Islet of Langerhans (tissue), 1 donor: ENCODE measurements at regions not wholly inside any gene's neighbourhood (a gene's known extent, or its start where the extent isn't known, plus 50 kb on each side); places are given as distances from the start of the nearest gene placed in this dataset.

Experiments
- FAIRE-seq: peaks from one replicate; lab custom pipeline; 2011; peaks lifted over from hg19 to GRCh38; lab: Jason Lieb, UNC

DNA sequence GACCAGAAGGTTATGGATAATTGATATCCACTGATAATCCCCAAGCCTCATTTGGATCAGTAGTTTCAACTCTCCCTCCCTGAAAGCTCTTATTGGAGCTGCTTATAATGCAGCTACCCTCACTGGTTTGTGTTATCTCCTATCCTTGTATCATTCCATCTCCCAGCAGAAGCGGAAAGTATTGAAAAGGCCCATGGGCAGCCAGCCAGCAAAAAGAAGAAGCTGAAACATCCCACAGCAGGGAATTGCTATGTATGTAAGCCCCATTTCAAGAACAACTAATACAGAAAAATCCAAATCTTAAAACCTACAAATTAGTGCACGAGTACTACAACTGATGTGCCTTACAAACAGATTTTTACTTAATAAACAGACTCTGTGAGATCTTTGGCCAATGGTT is 269.0 kb upstream of the ECI2 start:
- no peak for FAIRE-seq

DNA sequence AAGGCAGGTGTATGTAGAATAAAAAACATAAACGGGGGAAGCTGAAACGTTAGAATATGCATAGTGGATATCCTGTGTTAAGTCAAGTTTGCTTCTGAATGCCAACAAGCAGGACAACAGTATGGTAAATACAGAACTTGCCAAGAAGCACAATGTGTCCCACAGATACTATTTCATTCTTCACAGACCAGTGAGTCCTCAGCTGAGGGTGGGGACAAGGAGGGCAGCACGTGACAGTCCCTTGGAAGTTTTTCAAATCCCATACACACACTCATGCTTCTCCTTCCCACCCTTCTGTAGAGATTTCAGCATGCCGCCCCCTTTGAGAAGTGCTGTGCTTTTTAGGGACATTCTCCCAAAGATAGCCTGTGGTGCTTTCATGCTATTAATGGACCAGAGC is 268.5 kb upstream of the ECI2 start:
- no peak for FAIRE-seq

DNA sequence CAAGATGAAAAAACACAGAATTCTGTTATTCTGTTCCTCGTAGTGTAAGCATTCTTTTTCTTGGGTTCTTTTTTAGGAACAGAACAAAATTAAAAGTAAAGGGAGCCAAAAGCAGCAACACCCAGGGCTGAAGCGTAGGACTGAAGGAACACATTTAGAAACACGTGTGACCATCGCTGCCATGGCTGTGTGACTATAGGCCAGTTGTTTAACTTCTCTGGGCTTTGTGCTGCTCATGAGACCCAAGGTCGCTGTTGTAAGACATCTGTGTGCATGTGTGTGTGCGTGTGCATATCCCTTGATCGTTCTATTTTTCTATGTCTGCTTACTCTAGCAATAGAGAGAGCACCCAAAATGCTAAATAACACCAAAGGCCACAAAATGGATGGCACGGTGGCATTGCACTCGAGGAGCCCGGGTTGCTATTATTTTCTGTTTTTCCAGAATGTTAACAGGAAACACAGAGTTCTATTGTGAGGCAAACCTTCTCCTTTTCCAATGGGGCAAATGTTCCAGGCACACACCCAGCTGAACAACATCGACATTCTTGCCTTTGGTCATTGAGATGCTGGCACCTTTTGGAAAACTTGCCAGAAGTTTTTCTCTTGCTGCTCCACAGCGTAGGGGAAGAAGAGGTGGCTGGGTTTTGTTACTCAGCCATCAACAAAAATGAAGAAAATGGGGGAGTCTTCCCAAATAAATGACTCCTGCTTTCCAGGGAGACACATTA is 267.8 kb upstream of the ECI2 start:
- no peak for FAIRE-seq

DNA sequence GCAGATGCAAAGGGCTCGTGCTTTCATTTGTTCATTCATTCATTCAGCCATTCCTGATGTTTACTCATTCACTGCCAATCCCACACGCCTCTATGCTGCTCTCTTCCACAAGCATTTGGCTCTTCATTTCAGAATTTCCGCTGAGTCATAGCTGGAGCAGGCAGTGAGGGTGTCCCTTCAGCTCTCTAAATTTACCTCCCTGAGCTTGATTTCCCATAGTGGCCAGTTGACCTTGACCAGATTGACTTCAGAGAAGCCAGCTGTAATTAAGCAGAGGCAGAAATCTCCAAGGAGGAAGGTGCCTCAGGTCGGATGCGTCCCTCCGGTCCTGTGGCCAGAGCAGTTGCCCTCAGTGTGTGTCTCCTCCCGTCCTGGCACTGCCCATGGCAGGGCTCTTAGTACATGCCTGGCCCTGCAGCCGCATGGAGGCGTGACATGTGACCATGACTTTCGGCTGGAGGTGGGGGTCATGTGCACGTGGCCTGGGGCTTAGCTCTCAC is 267.2 kb upstream of the ECI2 start:
- no peak for FAIRE-seq

DNA sequence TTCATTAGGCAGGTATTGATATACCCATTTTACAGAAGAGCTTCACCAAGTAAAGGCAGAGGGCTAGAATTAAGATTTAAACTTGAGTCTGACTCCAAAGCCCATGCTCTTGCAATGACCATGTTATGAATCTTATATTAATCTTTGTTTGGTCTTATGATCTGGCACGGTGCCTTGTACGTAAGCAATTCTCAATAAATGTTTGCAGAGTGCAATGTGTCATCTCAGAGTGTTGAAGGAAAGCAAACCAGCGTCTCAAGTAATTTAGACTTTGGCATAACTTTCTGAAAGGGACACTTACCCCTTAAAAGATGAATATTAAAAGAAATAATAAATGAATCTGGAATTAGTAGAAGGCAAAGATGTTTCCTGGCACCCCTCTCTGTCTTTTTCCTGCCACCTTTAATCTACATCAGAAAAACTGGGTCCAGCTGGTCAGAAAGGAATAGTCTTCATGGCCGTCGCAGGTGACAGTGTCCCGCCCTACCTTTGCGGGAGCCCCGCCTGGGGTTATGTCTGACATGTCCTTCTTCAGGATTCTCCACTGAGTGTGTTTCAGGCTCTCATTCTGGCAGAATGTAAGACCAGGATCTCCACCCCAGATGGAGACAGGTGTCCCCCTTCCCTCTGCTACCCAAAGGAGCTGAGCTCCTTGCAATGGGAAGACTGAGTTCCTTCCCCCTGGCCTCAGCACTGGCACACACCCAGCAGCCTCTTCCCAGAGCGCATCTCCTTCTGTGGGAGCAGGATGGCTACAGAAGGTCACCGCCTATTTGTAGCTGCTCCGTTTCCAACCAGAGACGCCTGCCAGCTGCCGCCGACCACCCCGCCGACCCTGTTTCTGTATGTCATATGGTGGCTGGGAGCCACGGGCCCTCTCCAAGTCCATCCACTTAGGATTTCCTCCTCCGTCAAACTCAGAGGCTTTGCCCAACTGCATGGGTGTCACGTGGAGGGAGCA is 266.3 kb upstream of the ECI2 start:
- no peak for FAIRE-seq

DNA sequence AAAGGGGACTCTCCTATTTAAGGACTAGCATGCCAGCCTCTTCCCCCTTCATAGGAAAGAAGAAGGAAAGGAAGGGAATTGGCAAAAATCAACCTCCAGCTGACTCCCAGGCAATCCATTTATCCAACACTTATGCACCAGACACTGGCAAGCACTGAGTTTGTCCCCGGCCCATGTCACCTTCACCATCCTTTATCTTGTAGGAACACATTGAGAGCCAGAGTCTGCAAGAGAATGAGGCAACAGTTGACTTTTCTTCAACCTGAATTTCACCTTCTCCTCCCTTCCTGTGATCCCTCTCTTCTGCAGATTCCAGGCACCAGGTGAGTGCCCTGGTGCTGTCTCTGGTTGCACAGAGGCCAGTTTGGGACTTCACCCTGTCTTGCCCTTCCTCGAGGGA is 264.3 kb upstream of the ECI2 start:
- FAIRE-seq: no peak

DNA sequence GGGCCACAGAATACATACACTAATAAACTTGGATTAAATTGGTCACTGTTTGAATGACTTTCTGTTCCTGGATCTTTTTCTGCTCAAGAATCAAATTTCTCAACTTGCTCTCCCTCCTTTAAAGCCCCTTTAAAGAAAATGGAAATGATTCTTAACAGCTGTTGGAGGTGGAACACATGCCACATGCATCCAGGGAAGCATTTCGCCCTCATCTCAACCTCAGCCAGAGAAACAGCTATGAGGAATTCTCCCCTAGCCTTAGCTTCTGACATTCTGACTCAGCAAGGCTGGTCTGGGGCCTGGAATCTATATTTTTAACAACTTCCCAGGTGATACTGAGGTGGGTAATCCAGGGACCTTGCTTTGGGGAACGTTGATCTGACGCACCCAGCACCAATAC is 263.4 kb upstream of the ECI2 start:
- no peak for FAIRE-seq

DNA sequence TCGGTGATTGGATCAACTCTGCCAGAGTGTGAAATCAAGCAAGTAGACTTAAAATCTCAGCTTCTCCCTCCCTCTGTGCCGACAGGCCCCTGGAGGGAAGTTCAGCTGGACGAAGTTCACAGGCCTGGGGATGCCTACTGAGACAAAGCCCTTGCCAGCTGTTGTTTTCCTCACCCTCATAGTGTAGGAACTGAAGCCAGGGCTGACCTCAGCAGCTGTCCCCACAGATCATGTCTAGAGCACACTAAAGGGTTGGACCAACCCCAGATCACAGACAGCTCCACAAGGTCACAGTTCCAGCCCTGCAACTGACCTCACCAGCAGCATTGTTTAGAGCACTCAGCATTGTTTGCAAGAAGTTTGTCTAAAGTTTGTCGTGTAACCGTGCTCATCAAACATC is 261.9 kb upstream of the ECI2 start:
- FAIRE-seq: no peak

DNA sequence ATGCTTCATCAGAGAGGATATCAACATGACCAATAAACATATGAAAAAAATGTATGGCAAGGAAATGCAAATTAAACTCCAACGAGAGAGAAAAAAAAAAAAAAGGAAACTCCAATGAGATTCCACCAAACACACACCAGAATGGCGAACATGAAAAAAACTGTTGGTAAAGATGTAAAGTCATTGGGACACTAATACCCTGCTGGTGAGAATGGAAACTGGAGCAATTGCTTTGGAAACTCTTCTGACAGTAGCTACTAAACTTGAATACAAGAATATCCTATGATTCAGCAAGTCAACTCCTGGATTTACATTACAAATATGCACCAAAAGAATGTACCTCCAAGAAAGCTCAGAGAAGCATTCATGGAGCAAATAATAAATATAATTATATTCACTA is 260.7 kb upstream of the ECI2 start:
- FAIRE-seq: no peak

DNA sequence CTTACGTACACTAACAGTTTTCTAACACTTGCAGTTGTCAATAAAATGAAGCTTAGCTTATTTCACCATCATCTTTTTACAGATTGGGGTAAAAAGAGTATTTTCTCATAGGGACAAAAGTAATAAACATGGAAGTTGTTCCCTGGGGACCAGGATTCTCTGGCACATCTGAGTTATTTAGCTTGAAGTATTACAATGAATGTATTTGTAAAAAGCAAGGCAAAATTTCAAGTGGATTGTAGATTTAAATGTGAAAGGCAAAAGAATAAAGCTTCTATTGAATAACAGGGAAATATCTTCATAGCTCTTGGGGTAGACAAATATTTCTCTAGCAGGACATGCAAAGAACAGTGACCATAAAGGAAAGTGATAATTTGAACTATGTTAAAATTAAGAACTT is 260.0 kb upstream of the ECI2 start:
- no peak for FAIRE-seq

DNA sequence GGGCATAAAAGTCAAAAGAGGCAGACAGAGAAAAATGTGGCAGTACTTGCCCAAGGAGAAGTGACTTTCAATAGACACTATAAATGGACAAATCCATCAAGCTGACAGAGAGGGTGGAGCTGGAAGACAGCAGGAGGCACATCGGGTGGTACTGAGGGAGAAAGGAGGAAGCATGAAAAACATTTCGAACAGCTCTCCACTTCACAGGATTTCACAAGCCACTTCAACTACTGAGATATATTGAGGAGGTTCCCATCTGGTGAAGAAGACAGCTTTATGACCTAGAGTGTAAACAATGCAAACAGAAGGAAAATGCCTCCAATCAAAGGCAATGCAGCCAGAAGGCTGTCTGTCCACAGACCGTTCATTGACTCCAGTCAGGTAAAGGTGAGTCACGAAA is 259.4 kb upstream of the ECI2 start:
- FAIRE-seq: no peak

DNA sequence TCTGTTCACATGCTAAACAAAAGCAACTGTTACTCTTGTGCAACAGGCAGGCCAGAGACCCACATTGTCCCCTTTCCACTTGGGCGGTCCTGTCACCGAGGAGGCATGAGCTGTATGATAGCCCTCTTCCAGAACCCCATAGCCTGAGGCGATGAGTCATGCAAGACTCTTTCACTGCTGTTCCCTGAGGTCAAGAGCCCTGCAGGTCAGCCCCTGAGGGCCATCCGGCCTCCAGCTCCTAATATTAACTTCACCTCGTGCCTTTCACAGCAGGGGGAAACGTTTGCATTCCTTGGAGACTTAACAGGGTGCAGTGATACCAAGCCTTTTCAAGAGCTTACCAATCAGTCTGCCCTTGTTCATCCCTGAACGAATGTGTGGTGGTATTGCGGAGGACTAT is 253.3 kb upstream of the ECI2 start:
- no peak for FAIRE-seq

DNA sequence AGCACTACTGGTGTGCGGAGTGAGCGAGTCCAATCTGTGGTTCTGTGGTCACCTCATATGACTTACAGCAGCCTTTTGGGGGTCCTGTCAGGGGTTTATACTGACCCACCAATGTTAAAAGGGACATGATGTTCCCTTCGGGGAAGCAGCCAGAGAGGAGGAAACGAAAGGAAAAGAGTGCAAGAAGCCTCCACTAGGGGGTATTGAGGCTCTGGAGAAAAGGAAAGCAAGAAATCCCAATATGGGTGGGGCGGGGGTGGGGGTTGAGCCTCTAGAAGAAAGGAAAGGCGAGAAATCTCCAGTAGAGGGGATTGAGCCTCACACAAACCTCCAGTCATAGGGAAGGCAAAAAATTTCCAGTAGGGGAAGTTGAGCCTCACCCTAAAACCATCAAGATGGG is 249.3 kb upstream of the ECI2 start:
- FAIRE-seq: no peak

DNA sequence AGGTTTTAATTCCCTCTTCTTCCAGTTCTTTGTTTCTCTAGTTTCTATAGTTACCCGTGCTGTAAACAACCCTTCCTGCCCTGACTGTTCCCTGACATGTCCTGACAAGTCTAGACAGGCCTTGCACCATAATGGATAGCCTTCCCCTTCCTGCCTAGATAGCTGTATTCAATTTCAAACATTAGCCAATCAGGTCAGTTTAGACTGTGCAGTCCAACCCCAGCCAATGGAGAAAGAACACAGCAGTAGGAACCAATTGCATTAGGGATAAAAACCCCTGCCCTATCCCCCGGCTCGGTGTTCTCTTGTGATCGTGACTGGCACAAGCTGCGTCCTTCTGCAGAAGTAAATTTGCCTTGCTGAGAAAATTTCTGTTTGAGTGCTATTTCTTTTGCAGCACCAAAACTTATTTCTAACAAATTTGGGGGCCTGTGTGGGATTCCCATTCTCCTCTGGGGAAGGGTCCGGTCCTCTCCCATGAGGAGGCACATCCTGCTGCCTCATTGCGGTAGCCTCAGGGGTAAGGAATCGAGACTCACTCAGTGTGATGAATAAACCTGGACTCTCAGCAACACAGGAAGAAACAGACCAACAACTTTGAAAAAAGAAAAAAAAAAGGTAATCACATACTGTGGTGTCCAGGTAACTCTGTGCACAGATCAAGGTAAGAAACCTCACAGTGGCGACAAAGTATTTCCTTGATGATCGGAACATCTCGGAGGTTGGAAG is 248.7 kb upstream of the ECI2 start:
- no peak for FAIRE-seq

DNA sequence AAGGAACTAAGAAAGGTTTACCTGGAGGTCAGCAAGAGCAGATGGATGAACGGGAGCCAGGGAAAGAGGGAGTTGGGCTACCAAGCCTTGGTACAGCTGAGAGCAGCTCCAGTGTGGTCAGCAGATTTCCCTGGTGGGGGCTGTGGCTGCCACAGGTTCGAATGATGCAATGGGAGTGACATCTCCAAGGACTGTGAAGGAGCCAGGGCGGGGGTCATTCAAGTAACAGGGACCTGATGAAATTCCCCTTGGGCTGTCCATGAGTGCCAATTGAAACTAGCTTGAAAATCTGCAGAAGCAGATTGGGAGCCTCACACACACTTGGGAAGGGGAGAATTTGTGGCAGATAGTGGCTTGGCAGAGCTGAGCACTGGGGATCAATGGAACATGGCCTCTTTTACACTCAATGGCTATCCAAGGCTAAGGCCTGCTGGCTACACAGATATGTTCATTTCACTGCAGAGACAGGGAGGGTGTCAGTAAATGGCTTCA is 247.0 kb upstream of the ECI2 start:
- no peak for FAIRE-seq

DNA sequence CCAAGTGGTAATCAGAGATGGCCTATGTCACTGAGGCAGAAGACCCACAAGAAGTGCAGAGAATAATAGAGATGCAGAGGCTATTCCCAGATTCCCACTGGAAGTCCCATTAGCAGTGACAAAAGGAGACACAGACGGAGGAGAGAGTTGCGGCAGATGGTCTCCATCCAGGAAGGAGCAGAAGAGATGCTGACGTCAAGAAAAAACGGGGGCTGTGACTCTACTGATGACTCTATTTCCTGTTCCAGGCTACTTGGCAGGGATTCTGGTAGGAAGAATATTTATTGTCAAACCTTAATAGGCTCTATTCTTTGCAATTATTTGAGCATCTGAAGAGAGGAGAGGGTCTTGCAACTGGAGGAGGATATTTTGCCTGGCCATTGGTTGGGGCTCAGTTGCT is 246.0 kb upstream of the ECI2 start:
- no peak for FAIRE-seq

DNA sequence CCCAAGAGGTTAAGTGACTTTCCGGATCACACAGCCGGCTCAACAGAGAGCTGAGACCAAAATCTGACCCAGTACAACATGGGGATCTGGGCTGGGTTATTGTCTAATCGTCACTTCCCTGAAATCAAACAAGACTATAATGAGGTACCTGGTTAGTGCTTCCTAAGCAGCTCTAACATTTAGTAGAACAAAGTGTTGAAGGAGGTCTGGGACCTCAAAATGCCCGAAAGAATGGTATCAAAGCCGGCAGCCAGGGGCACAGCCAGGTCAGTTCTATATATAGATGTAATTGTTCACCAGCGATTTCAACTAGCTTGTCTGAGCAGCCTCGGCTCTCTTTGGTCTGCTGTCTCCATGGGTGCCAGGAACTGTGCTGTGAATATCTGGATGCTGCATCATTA is 245.5 kb upstream of the ECI2 start:
- FAIRE-seq: no peak

DNA sequence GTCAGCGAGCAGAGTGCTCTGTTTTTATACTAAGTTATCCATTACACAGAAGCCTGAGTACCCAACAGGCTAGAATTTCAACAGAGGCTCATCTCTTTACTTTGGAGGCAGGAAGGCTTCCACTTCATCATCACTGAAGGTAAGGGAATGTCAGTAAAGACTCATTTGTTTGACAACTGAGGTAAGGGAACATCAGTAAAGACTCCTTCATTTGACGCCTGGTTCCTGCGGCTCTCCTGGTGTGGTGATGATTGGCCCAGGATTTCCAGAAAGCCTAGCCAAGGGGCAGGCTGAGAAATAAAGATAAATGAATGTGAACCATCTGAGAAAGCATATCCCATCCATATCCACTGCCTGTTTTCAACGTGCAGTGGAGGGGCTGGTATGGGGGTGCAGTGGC is 244.6 kb upstream of the ECI2 start:
- no peak for FAIRE-seq

DNA sequence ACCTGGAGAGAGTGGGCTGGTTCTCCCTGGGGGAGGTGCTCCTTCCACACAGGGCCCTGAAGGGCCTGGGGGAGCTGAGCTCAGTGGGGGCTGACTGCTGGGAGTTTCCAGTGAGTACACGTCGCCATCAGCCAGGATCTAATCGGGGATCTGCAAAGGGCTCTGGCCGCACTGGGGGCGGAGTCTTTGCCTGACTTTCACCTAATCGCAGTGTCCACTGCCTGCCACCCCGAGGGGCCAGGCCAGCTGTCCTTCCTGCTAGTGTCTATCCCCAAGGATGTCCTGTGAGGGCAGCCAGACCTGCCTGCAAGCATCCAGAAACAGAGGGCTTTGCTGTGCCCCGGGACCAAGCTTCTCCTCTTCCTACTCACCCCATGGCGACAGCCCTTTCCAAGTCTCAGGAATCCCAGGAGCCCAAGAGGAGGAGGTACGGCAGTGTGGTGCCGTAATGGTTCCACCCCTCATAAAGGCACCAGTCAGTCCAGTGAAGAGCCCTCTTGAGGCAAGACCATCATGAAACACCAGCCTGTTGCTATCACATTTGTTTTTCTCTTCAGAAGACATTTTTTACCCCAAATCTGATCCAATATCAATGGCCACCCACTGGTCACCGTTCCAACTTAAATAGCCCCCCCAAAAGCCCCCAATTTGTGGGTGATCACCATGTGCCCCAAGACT is 243.1 kb upstream of the ECI2 start:
- FAIRE-seq: no peak

DNA sequence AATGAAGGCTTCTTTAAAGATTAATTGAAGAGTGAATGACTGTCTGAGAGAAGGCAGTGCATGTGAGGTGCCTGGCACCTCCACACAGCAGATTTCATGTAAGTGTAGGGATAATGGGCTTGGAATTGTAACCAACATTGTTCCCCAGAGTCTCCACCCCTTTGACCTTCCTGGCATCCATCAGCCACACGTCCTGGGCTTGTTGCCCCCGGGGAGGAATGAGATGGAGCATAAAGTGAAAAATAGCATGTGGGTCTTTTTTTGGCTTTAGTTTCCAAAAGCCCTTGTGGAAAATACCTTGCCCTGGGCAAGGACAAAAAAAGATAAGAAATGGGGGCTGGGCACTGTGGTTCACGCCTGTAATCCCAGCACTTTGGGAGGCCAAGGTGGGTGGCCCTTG is 242.2 kb upstream of the ECI2 start:
- FAIRE-seq: no peak

DNA sequence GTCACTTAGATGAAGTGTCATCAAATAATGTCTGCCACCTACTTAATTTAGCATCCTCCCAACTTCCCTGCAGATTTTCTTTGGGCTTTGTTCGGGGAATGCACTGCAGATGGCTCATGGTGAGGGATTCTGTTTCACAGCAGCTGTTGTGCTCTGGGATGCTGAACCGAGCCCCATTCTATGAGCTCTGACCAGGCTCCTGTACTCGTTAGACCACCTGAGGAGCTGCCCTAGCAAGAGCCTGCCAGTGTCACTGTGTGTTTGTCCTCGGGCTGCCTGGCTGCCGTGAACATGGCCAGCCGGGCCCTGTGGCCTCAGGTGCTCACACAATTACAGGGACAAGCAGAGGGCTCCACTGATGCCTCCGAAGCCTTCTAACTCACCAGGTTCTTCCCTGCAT is 238.8 kb upstream of the ECI2 start:
- FAIRE-seq: no peak

DNA sequence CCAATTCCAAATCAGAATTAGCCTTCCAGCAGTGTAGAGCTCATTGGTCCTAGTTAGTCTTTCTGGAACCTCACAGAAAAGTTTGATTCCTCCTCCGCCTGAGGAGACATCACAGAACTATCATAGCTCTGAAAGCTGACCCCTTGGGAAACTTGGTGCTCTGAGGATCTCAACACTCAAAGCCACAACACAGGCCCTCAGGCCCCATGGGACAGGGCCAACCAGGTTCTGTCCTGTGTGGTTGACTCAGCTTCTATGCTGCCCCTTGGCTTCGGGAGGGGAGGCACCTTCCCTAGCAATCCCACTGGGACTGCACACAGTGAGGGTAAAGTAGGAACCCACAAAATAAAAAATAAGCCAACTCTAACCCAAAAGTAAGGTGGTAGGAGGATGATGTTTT is 237.5 kb upstream of the ECI2 start:
- FAIRE-seq: no peak
